Breast epithelium (tissue), 4 donors: ENCODE measurements at regions not wholly inside any gene's neighbourhood (a gene's known extent, or its start where the extent isn't known, plus 50 kb on each side); places are given as distances from the start of the nearest gene placed in this dataset.

Experiments
- DNase-seq, 2 donors: peaks; one replicate each; pipeline ENCODE4 v3.0.0-alpha.2; 2019; ENCODE audit warnings: low spot score in 2 of 2
- H3K27ac ChIP-seq, 2 donors: fragments of 200-600 bp; sonication (generic) in 1 of 2; one replicate each; pipeline ENCODE4 v1.5.1; 2016 to 2019; ENCODE audit warnings: mild to moderate bottlenecking in 1 of 2
- H3K27me3 ChIP-seq, 2 donors: fragments of 200-600 bp; sonication (generic) in 1 of 2; one replicate each; pipeline versions ENCODE4 v1.5.1 to v1.6.0; 2017 to 2019; ENCODE audit warnings: control low read depth in 1 of 2, mild to moderate bottlenecking in 1 of 2
- H3K36me3 ChIP-seq: fragments of 200-600 bp; one replicate; pipeline ENCODE4 v1.5.1; 2019
- H3K4me1 ChIP-seq, 2 donors: fragments of 200-600 bp; sonication (generic); one replicate each; pipeline ENCODE4 v1.5.1; 2016 to 2019; ENCODE audit warnings: control low read depth in 1 of 2
- H3K4me3 ChIP-seq, 3 donors: fragments of 200-600 bp; sonication (generic); 1 replicate in 2 of 3; 2 replicates in 1 of 3; pipeline ENCODE4 v1.5.1; 2016 to 2019; ENCODE audit warnings: mild to moderate bottlenecking in 3 of 3, moderate library complexity in 2 of 3
- H3K9me3 ChIP-seq, 2 donors: fragments of 200-600 bp; sonication (generic) in 1 of 2; one replicate each; pipeline ENCODE4 v1.5.1; 2016 to 2019; ENCODE audit warnings: control low read depth in 1 of 2
- POLR2A ChIP-seq: fragments of 450-650 bp; IDR thresholded peaks from one replicate; pipeline ENCODE4 v1.6.1; 2016; ENCODE audit warnings: antibody characterized with exemption, mild to moderate bottlenecking, moderate library complexity
- POLR2AphosphoS5 ChIP-seq, 3 donors: sonication (generic); formaldehyde crosslinking; IDR thresholded peaks; one replicate each; pipeline ENCODE4 v1.6.1; 2017; ENCODE audit warnings: antibody characterized with exemption in 3 of 3
- intact Hi-C: fragments of 100-400 bp; cut with DNase I; formaldehyde crosslinking; loops from one replicate; pipeline ENCODE4 v1.15.1; 2023; ENCODE audit warnings: low total_unique reads
- TF ChIP-seq, protein P1 (sequence below), 3 donors: fragments of 450-650 bp; IDR thresholded peaks; one replicate each; pipeline ENCODE4 v1.5.1; 2016 to 2017; ENCODE audit warnings: antibody characterized with exemption in 3 of 3, mild to moderate bottlenecking in 3 of 3, moderate library complexity in 3 of 3

- H3K36me3 ChIP-seq, result no peaks in the 10 kb centered on the region
- no peak overlapping the region for H3K4me3 ChIP-seq
- H3K27me3 ChIP-seq, result peaks cover 0 to 5% of the 10 kb centered on the region in 2 donors
- no peaks in the 10 kb centered on the region for H3K4me1 ChIP-seq
- intact Hi-C loops, result loop anchor here (1.0 kb wide), 1 partner anchor 49 kb away; no protein-coding TSS in a partner anchor
- TF ChIP-seq POLR2A (no peak), POLR2AphosphoS5 (IDR thresholded peaks at IDR 0.05) (no peak)
- TF ChIP-seq, protein P1, sequence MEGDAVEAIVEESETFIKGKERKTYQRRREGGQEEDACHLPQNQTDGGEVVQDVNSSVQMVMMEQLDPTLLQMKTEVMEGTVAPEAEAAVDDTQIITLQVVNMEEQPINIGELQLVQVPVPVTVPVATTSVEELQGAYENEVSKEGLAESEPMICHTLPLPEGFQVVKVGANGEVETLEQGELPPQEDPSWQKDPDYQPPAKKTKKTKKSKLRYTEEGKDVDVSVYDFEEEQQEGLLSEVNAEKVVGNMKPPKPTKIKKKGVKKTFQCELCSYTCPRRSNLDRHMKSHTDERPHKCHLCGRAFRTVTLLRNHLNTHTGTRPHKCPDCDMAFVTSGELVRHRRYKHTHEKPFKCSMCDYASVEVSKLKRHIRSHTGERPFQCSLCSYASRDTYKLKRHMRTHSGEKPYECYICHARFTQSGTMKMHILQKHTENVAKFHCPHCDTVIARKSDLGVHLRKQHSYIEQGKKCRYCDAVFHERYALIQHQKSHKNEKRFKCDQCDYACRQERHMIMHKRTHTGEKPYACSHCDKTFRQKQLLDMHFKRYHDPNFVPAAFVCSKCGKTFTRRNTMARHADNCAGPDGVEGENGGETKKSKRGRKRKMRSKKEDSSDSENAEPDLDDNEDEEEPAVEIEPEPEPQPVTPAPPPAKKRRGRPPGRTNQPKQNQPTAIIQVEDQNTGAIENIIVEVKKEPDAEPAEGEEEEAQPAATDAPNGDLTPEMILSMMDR (IDR thresholded peaks at IDR 0.05), result no peak
- no peak for DNase-seq
- H3K27ac ChIP-seq, result no peak overlapping the region
- H3K9me3 ChIP-seq, result no peaks in the 10 kb centered on the region
These were observed 80.8 kb upstream of the ARAP3 start for GRCh38 chr5:141762790-141763368.

DNA sequence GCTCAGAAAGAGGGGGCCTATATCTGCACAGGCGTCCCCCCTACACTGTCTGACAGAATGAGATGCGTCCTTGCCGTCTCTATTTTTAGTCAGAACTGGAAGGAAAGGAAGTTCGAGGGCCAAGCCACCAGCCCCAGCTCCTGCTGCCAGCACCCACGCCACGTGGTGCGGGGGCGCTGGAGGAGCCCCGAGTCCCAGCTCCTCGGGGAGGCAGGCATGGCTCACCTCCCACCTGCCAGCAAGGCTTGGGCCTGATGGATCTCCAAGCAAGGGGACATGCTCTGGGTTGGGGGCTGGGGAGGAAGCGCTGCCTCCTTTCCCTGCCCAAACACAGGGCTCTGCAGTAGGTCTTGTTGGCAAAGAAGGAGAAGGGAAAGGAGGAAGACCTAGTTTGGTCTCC, 80.3 kb upstream of the ARAP3 start:
- H3K9me3 ChIP-seq, result no peaks in the 10 kb centered on the region
- no peaks in the 10 kb centered on the region for H3K36me3 ChIP-seq
- no peaks in the 10 kb centered on the region for H3K4me1 ChIP-seq
- intact Hi-C loops, result loop anchor here (1.0 kb wide), 1 partner anchor 48 kb away; no protein-coding TSS in a partner anchor
- no peak overlapping the region for H3K4me3 ChIP-seq
- DNase-seq, result no peak
- no peak overlapping the region for H3K27ac ChIP-seq
- peaks cover 0 to 5% of the 10 kb centered on the region in 2 donors for H3K27me3 ChIP-seq
- no peak for TF ChIP-seq POLR2A
- TF ChIP-seq, protein P1 (IDR thresholded peaks at IDR 0.05), result no peak
- no peak for TF ChIP-seq POLR2AphosphoS5 (IDR thresholded peaks at IDR 0.05)

DNA sequence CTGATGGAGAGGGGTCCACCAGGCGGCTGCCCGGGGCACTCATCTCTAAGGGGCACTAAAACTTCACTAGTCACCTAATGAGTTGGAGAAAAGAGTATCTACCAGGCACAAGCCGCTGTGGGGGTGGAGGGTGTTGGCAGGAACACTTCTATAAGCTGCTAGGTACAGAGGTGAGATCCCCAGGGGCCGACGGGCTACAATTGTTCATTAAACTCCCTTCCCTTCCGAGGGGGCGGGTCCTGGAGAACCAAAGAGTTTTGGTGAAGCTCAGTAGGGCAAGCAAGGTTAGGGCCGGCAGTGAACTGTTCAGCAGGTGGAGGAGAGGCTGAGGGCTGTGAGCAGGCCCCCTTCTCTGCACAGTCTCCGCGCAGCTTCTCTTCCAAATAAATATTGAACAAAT, 78.7 kb upstream of the ARAP3 start:
- Histone ChIP-seq H3K27me3 (peaks cover 0 to 5% of the 10 kb centered on the region in 2 donors), H3K36me3 (no peaks in the 10 kb centered on the region), H3K4me3 (no peak overlapping the region), H3K9me3 (no peaks in the 10 kb centered on the region), H3K4me1 (no peaks in the 10 kb centered on the region), H3K27ac (no peak overlapping the region)
- DNase-seq, result no peak
- intact Hi-C loops, result no loop called here
- no peak for TF ChIP-seq POLR2A
- TF ChIP-seq, protein P1 (IDR thresholded peaks at IDR 0.05), result no peak
- TF ChIP-seq POLR2AphosphoS5 (IDR thresholded peaks at IDR 0.05), result no peak

DNA sequence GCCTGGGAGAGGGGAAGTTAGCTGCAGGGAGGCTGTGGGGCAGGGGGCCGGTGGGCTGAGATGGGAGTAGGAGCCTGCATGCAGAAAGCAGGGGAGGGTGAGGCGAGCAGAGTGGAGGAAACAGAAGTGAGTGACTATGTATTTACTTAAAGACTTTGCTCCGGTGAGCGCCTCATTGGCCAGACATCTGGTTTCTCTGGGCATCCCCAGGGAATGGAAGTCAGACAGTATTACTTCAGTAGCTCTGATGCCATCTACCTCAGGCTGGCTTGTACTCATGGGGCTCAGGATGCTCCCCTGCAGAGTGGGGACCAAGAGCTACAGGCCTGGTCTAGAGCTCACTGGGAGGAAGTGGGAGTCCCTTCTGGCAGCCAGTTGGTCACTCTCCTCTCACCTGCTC, 78.2 kb upstream of the ARAP3 start:
- H3K9me3 ChIP-seq, result no peaks in the 10 kb centered on the region
- intact Hi-C loops, result no loop called here
- peaks cover 0 to 5% of the 10 kb centered on the region in 2 donors for H3K27me3 ChIP-seq
- H3K4me1 ChIP-seq, result no peaks in the 10 kb centered on the region
- H3K36me3 ChIP-seq, result no peaks in the 10 kb centered on the region
- TF ChIP-seq POLR2A (no peak), POLR2AphosphoS5 (IDR thresholded peaks at IDR 0.05) (no peak)
- TF ChIP-seq, protein P1 (IDR thresholded peaks at IDR 0.05), result no peak
- DNase-seq, result no peak
- H3K27ac ChIP-seq, result no peak overlapping the region
- H3K4me3 ChIP-seq, result no peak overlapping the region

DNA sequence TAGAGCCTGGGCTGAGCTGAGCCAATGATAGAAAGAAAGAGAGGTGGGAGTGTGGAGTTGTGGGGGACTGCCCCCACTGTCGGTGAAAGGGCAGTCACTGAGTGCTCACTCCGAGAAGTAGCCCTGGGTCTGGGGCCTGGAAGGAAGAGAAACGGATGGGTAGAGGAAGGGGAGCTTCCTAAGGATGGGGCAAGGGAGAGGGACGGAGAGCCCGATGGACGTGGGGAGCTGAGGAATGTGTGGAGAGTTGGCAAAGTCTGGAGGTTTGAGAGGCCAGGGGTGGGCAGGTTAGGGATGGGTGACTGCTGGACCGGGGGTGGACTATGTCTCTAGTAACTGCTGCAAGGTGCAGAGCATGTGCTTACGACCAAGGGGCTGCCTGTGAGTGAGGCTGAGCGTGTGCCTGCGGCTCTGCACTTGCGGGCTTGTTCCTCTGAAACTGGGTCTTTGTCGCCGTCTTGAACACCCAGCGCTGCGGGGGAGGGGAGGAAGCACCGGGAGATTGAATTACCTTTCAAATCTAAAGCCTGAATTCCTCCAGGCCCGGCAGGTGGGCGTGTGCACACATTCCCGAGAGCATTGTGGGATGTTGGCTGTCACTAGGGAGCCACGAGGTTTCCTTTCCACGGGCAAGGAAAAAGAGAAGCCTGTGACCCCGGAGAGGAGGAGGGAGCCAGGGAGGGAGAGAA, 76.4 kb upstream of the ARAP3 start:
- H3K27me3 ChIP-seq, result peaks cover 3 to 14% of the 10 kb centered on the region in 2 donors
- H3K9me3 ChIP-seq, result no peaks in the 10 kb centered on the region
- H3K4me1 ChIP-seq, result no peaks in the 10 kb centered on the region
- intact Hi-C loops, result no loop called here
- no peaks in the 10 kb centered on the region for H3K36me3 ChIP-seq
- no peak overlapping the region for H3K4me3 ChIP-seq
- no peak overlapping the region for H3K27ac ChIP-seq
- DNase-seq, result no peak
- TF ChIP-seq POLR2AphosphoS5 (IDR thresholded peaks at IDR 0.05) (no peak), POLR2A (no peak)
- TF ChIP-seq, protein P1 (IDR thresholded peaks at IDR 0.05), result no peak
